Peyer's patch (tissue), 4 donors: ENCODE measurements at regions not wholly inside any gene's neighbourhood (a gene's known extent, or its start where the extent isn't known, plus 50 kb on each side); places are given as distances from the start of the nearest gene placed in this dataset.

Experiments
- POLR2A ChIP-seq, 2 donors: fragments of 450-650 bp; IDR thresholded peaks; one replicate each; pipeline ENCODE4 v1.5.1; 2017; ENCODE audit warnings: antibody characterized with exemption in 2 of 2, mild to moderate bottlenecking in 2 of 2, moderate library complexity in 2 of 2
- TF ChIP-seq, protein P1 (sequence below), 6 experiments: fragments of 450-650 bp in 4 of 6; fragments of 200-600 bp in 2 of 6; sonication (generic) in 1 of 6; IDR thresholded peaks; one replicate each; pipeline ENCODE4 v1.5.1; 2017 to 2019; ENCODE audit warnings: antibody characterized with exemption in 6 of 6, mild to moderate bottlenecking in 3 of 6, moderate library complexity in 1 of 6

- TF ChIP-seq, protein P1, sequence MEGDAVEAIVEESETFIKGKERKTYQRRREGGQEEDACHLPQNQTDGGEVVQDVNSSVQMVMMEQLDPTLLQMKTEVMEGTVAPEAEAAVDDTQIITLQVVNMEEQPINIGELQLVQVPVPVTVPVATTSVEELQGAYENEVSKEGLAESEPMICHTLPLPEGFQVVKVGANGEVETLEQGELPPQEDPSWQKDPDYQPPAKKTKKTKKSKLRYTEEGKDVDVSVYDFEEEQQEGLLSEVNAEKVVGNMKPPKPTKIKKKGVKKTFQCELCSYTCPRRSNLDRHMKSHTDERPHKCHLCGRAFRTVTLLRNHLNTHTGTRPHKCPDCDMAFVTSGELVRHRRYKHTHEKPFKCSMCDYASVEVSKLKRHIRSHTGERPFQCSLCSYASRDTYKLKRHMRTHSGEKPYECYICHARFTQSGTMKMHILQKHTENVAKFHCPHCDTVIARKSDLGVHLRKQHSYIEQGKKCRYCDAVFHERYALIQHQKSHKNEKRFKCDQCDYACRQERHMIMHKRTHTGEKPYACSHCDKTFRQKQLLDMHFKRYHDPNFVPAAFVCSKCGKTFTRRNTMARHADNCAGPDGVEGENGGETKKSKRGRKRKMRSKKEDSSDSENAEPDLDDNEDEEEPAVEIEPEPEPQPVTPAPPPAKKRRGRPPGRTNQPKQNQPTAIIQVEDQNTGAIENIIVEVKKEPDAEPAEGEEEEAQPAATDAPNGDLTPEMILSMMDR (IDR thresholded peaks at IDR 0.05) = no peak
- no peak for TF ChIP-seq POLR2A (IDR thresholded peaks at IDR 0.05)
These were observed 244.8 kb downstream of the MPDZ start for GRCh38 chr9:13034694-13035002.
